Natural killer cell (primary cell): ENCODE measurements at regions not wholly inside any gene's neighbourhood (a gene's known extent, or its start where the extent isn't known, plus 50 kb on each side); places are given as distances from the start of the nearest gene placed in this dataset.
"Not testable (repeated sequence)": the region's sequence is repeated elsewhere in the genome, so short reads cannot be mapped to it uniquely, and the experiment has no call there.

Experiments used
- ATAC-seq, 3 donors: fragments of 150-1000 bp in 2 of 3; fragments of 200-7000 bp in 1 of 3; cut with Tn5 transposase; 1 replicate in 1 of 3; 2 replicates in 2 of 3; pipeline ENCODE4 v1.10.0; 2021; ENCODE audit warnings: mild to moderate bottlenecking in 2 of 3, moderate library complexity in 2 of 3
- DNase-seq, 2 donors: peaks; one replicate each; pipeline versions ENCODE4 v3.0.0 to v3.0.0-alpha.2; 2013 to 2021; ENCODE audit warnings: mixed read lengths in 1 of 2
- H3K27ac ChIP-seq: one replicate; pipeline ENCODE4 v1.5.1; 2013; ENCODE audit warnings: mild to moderate bottlenecking, low read length
- H3K27me3 ChIP-seq: one replicate; pipeline ENCODE4 v1.6.1; 2013; ENCODE audit warnings: low read length; ENCODE audit not compliant: control insufficient read depth, insufficient read depth
- H3K36me3 ChIP-seq: one replicate; pipeline ENCODE4 v1.6.1; 2013; ENCODE audit warnings: low read length; ENCODE audit not compliant: control insufficient read depth, insufficient read depth
- H3K4me1 ChIP-seq: one replicate; pipeline ENCODE4 v1.6.1; 2013; ENCODE audit warnings: low read length; ENCODE audit not compliant: control insufficient read depth, insufficient read depth
- H3K4me3 ChIP-seq: one replicate; pipeline ENCODE4 v1.5.1; 2013; ENCODE audit warnings: low read length
- H3K9me3 ChIP-seq: one replicate; pipeline ENCODE4 v1.6.1; 2013; ENCODE audit warnings: low read length; ENCODE audit not compliant: control insufficient read depth, insufficient read depth
- H3K27ac Mint-ChIP-seq, 2 donors: one replicate each; pipeline ENCODE4 v1.8.0; 2022; ENCODE audit warnings: mild to moderate bottlenecking in 2 of 2, mixed read lengths in 2 of 2, moderate library complexity in 1 of 2
- H3K27me3 Mint-ChIP-seq, 2 donors: one replicate each; pipeline ENCODE4 v1.8.0; 2022; ENCODE audit warnings: low read depth in 2 of 2, mixed read lengths in 2 of 2
- H3K36me3 Mint-ChIP-seq: one replicate; pipeline ENCODE4 v1.8.0; 2022; ENCODE audit warnings: mixed read lengths
- H3K4me1 Mint-ChIP-seq, 2 donors: one replicate each; pipeline ENCODE4 v1.8.0; 2022; ENCODE audit warnings: mixed read lengths in 2 of 2
- H3K4me3 Mint-ChIP-seq: one replicate; pipeline ENCODE4 v1.8.0; 2022; ENCODE audit warnings: mild to moderate bottlenecking, moderate library complexity, mixed read lengths
- H3K9me3 Mint-ChIP-seq, 2 donors: one replicate each; pipeline ENCODE4 v1.8.0; 2022; ENCODE audit warnings: mixed read lengths in 2 of 2
- WGBS: methylation state at CpG from one replicate; pipeline ENCODE4 v1.1.7; 2013; ENCODE audit warnings: missing lambda C conversion rate; ENCODE audit not compliant: insufficient coverage; 5-methylcytosine and 5-hydroxymethylcytosine counted together
- intact Hi-C: fragments of 100-400 bp; cut with micrococcal nuclease; formaldehyde crosslinking; loops from one replicate; pipeline ENCODE4 v1.14.2; 2022
- TF ChIP-seq, protein P1 (sequence below): fragments of 200-600 bp; IDR thresholded peaks from one replicate; pipeline ENCODE4 v1.8.0; 2022; ENCODE audit warnings: antibody characterized with exemption

GRCh38 chr20:47897461-47897860 is 112.2 kb upstream of the SULF2 start:
- H3K4me3 ChIP-seq = no peak overlapping the region
- no peak for DNase-seq
- WGBS = 81% methylated on average over 11 of the region's 11 CpGs
- Mint-ChIP-seq H3K4me3 (no peak overlapping the region), H3K27ac (no peak overlapping the region), H3K36me3 (no peaks in the 10 kb centered on the region), H3K9me3 (no peaks in the 10 kb centered on the region), H3K4me1 (no peaks in the 10 kb centered on the region), H3K27me3 (peaks cover 0 to 6% of the 10 kb centered on the region in 2 donors)
- intact Hi-C loops = loop anchor here (5.0 to 10.0 kb wide), 2 partner anchors 83 to 605 kb away; no protein-coding TSS in a partner anchor
- H3K4me1 ChIP-seq = no peaks in the 10 kb centered on the region
- no peak overlapping the region for H3K27ac ChIP-seq
- no peaks in the 10 kb centered on the region for H3K9me3 ChIP-seq
- TF ChIP-seq, protein P1, sequence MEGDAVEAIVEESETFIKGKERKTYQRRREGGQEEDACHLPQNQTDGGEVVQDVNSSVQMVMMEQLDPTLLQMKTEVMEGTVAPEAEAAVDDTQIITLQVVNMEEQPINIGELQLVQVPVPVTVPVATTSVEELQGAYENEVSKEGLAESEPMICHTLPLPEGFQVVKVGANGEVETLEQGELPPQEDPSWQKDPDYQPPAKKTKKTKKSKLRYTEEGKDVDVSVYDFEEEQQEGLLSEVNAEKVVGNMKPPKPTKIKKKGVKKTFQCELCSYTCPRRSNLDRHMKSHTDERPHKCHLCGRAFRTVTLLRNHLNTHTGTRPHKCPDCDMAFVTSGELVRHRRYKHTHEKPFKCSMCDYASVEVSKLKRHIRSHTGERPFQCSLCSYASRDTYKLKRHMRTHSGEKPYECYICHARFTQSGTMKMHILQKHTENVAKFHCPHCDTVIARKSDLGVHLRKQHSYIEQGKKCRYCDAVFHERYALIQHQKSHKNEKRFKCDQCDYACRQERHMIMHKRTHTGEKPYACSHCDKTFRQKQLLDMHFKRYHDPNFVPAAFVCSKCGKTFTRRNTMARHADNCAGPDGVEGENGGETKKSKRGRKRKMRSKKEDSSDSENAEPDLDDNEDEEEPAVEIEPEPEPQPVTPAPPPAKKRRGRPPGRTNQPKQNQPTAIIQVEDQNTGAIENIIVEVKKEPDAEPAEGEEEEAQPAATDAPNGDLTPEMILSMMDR = no peak
- H3K36me3 ChIP-seq = no peaks in the 10 kb centered on the region
- ATAC-seq = no peak
- no peaks in the 10 kb centered on the region for H3K27me3 ChIP-seq

GRCh38 chr20:47892681-47893080 is 107.4 kb upstream of the SULF2 start:
- H3K9me3 Mint-ChIP-seq = not testable (repeated sequence)
- WGBS = no CpG with 5 or more reads among the region's 9 CpGs

DNA sequence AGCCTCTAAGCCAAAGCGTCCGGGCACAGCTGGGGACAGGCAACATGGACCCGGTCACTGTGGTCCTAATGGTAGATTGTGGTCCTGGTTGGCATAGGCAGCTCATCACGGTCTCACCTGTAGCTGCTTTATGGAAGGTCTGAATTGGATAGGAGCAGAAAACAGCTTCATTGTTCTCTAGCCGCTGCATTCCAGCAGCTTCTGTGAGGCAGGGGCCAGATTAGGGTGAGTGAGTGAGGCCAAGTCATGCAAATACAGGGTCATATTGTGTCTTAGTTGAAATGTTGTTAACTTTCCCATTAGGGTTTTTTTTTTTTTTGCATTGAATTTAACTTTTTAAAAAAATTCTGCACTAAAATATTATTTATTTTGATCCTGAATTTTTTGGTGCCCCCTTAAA is 105.4 kb upstream of the SULF2 start:
- H3K36me3 ChIP-seq, H3K4me1 Mint-ChIP-seq, H3K4me1 ChIP-seq, H3K9me3 ChIP-seq, H3K9me3 Mint-ChIP-seq, H3K27ac Mint-ChIP-seq, H3K4me3 ChIP-seq, H3K4me3 Mint-ChIP-seq, H3K27ac ChIP-seq, DNase-seq, H3K27me3 ChIP-seq, H3K36me3 Mint-ChIP-seq, H3K27me3 Mint-ChIP-seq, ATAC-seq: not testable (repeated sequence)
- intact Hi-C loops = loop anchor here (5.0 to 10.0 kb wide), 2 partner anchors 53 to 76 kb away; no protein-coding TSS in a partner anchor
- 92% methylated on average over 2 of the region's 5 CpGs for WGBS

More at GRCh38 chr20:47892681-47893080, 107.4 kb upstream of the SULF2 start:
- not testable (repeated sequence) for H3K4me1 ChIP-seq, H3K9me3 ChIP-seq, H3K27me3 ChIP-seq, H3K27ac ChIP-seq, H3K36me3 ChIP-seq, H3K36me3 Mint-ChIP-seq, H3K27me3 Mint-ChIP-seq, H3K4me3 ChIP-seq, ATAC-seq, H3K4me1 Mint-ChIP-seq, H3K4me3 Mint-ChIP-seq, H3K27ac Mint-ChIP-seq, DNase-seq
- intact Hi-C loops = loop anchor here (5.0 to 10.0 kb wide), 2 partner anchors 55 to 78 kb away; no protein-coding TSS in a partner anchor

DNA sequence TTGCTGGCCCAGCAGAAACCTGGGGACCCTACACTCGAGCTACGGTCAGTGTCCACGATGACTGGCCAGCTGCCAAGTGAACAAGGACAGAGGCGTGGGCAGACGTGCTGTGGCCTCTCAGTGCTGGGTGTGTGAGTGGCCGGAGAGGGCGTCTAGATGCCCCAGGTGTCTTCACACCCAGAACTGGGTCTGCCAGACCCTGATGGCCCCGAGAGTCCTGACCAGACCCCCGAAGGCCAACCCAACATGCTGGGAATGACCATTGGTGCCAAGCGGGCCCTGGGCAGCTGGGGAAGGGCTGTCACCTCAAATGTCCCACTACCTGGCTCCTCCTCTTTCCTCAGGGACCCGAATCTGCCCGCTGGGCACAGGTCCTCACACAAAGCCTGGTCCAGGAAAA is 104.5 kb upstream of the SULF2 start:
- H3K9me3 ChIP-seq, H3K9me3 Mint-ChIP-seq, H3K4me1 Mint-ChIP-seq, H3K4me1 ChIP-seq, H3K27ac ChIP-seq, H3K36me3 ChIP-seq, H3K4me3 ChIP-seq, DNase-seq, H3K27ac Mint-ChIP-seq, H3K27me3 Mint-ChIP-seq, H3K27me3 ChIP-seq, H3K4me3 Mint-ChIP-seq, ATAC-seq, H3K36me3 Mint-ChIP-seq: not testable (repeated sequence)
- 83% methylated on average over 12 of the region's 12 CpGs for WGBS
- intact Hi-C loops = loop anchor here (5.0 to 10.0 kb wide), 2 partner anchors 52 to 75 kb away; no protein-coding TSS in a partner anchor

DNA sequence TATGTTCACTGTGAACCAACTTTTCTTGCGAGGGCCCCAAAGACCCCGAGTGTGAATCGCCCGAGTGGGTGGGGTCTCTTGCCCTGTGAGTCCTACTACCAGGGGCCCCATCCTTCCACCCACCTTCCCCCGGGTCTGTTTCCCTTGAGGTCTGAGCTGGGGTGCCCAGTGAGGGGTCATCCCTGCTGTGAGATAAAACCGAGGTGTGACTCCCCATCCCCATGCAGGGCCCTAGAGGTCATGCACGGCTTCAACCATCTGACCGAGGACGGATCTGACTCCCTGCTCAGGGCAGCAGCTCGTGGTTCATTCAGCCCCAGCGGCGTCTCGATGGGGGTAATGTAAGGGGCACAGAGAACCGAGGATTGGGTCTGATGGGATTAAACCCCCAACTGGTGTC is 103.1 kb upstream of the SULF2 start:
- no peak overlapping the region for H3K4me3 Mint-ChIP-seq
- DNase-seq (no peak), ATAC-seq (no peak)
- no peaks in the 10 kb centered on the region for H3K36me3 ChIP-seq
- H3K4me1 Mint-ChIP-seq = no peaks in the 10 kb centered on the region
- H3K4me3 ChIP-seq = no peak overlapping the region
- H3K36me3 Mint-ChIP-seq = no peaks in the 10 kb centered on the region
- TF ChIP-seq, protein P1 = no peak
- no peaks in the 10 kb centered on the region for H3K27me3 ChIP-seq
- H3K9me3 ChIP-seq = no peaks in the 10 kb centered on the region
- H3K27ac Mint-ChIP-seq = no peak overlapping the region
- no peaks in the 10 kb centered on the region for H3K9me3 Mint-ChIP-seq
- no peaks in the 10 kb centered on the region for H3K27me3 Mint-ChIP-seq
- intact Hi-C loops = no loop called here
- no peaks in the 10 kb centered on the region for H3K4me1 ChIP-seq
- H3K27ac ChIP-seq = no peak overlapping the region
- WGBS = 92% methylated on average over 14 of the region's 14 CpGs
